Loucy (cell line): ENCODE measurements at regions not wholly inside any gene's neighbourhood (a gene's known extent, or its start where the extent isn't known, plus 50 kb on each side); places are given as distances from the start of the nearest gene placed in this dataset.

Source experiments
- H2AFZ ChIP-seq: fragments of 200-600 bp; sonication (generic); 2 replicates; pipeline ENCODE4 v1.6.0; 2016; ENCODE audit warnings: antibody characterized with exemption, mild to moderate bottlenecking, low read length, moderate library complexity
- H3F3A ChIP-seq: fragments of 200-600 bp; 2 replicates; pipeline ENCODE4 v1.6.0; 2016; ENCODE audit warnings: antibody characterized with exemption, low read depth, mild to moderate bottlenecking
- H3K27me3 ChIP-seq: fragments of 200-600 bp; sonication (generic); 2 replicates; pipeline ENCODE4 v1.6.1; 2014; ENCODE audit warnings: low read length, mild to moderate bottlenecking; ENCODE audit not compliant: insufficient read depth, poor library complexity, severe bottlenecking
- H3K36me3 ChIP-seq: fragments of 200-600 bp; sonication (generic); 2 replicates; pipeline ENCODE4 v1.6.1; 2016; ENCODE audit warnings: low read length; ENCODE audit not compliant: insufficient read depth
- H3K4me1 ChIP-seq: fragments of 200-600 bp; sonication (generic); 2 replicates; pipeline ENCODE4 v1.5.1; 2014; ENCODE audit warnings: low read length, mild to moderate bottlenecking; ENCODE audit not compliant: insufficient read depth, poor library complexity, severe bottlenecking
- H3K4me2 ChIP-seq: fragments of 200-600 bp; sonication (generic); 2 replicates; pipeline ENCODE4 v1.6.0; 2014; ENCODE audit warnings: antibody characterized with exemption, low read length, low read depth, mild to moderate bottlenecking; ENCODE audit not compliant: poor library complexity, severe bottlenecking
- H3K4me3 ChIP-seq: fragments of 200-600 bp; sonication (generic); 2 replicates; pipeline ENCODE4 v1.5.1; 2014; ENCODE audit warnings: low read length, mild to moderate bottlenecking, mixed read lengths; ENCODE audit not compliant: poor library complexity, severe bottlenecking
- H3K79me2 ChIP-seq: fragments of 200-600 bp; sonication (generic); 2 replicates; pipeline ENCODE4 v1.6.1; 2014; ENCODE audit warnings: low read length; ENCODE audit not compliant: insufficient read depth
- H3K9ac ChIP-seq: fragments of 200-600 bp; sonication (generic); 2 replicates; pipeline ENCODE4 v1.6.0; 2014; ENCODE audit warnings: mild to moderate bottlenecking, low read depth, low read length, moderate library complexity; ENCODE audit not compliant: poor library complexity, severe bottlenecking
- H3K9me2 ChIP-seq: fragments of 200-600 bp; sonication (generic); replicated peaks from 2 replicates; pipeline ENCODE4 v1.6.1; 2016; ENCODE audit warnings: low read depth, low read length, mixed read lengths
- H3K9me3 ChIP-seq: fragments of 200-600 bp; sonication (generic); 2 replicates; pipeline ENCODE4 v1.6.1; 2014; ENCODE audit warnings: mild to moderate bottlenecking, antibody characterized with exemption, low read length, low read depth; ENCODE audit not compliant: insufficient read depth
- H4K20me1 ChIP-seq: fragments of 200-600 bp; sonication (generic); 2 replicates; pipeline ENCODE4 v1.6.0; 2014; ENCODE audit warnings: antibody characterized with exemption, low read length, mild to moderate bottlenecking; ENCODE audit not compliant: insufficient read depth, poor library complexity, severe bottlenecking
- EZH2phosphoT487 ChIP-seq: fragments of 200-600 bp; IDR thresholded peaks from 2 replicates; pipeline ENCODE4 v1.6.1; 2018; ENCODE audit warnings: antibody characterized with exemption, mild to moderate bottlenecking, moderate library complexity, borderline replicate concordance
- TF ChIP-seq, protein P1 (sequence below): fragments of 200-600 bp; sonication (generic); conservative IDR thresholded peaks from 2 replicates; pipeline ENCODE4 v1.5.1; 2014; ENCODE audit warnings: mild to moderate bottlenecking, antibody characterized with exemption, low read length

DNA sequence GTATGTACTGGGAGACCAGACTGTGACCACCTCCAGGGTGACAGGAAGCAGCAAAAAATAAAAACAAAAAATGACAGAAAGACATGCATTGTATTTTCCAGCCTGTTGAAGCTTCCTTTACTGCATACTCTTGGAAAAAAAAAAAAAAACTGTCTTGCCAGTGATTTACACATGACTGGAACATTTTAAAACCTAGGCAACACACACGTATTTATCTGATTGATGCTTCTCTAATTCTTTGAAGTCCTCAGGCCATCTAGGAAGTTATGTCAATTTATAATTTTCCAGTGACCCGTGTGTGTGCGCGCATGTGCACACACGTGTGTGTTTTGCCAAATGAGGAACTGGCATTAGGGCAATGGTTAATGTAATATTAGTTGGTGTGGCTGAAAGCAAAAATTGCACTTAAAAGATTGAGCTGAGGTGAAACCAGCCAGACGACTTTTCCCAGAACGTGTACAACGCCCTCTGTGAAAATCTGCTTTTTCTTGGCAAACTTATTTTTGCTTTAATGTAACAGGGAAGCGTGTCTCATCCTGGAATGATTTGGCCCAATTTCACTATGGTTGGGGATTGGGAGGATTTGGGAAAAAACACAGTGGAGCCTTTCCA, 315.2 kb downstream of the TFAP2A start:
- Histone ChIP-seq H3K79me2 (no peaks in the 10 kb centered on the region), H2AFZ (no peak overlapping the region), H3K9ac (no peak overlapping the region), H3K36me3 (no peaks in the 10 kb centered on the region), H3K4me1 (no peaks in the 10 kb centered on the region), H3K27me3 (no peaks in the 10 kb centered on the region), H3K4me3 (no peak overlapping the region), H4K20me1 (no peaks in the 10 kb centered on the region), H3F3A (no peaks in the 10 kb centered on the region), H3K4me2 (no peak overlapping the region), H3K9me3 (peaks cover 4% of the 10 kb centered on the region; the same call in 1 of the 2 replicates), H3K9me2 (no peaks in the 10 kb centered on the region)
- TF ChIP-seq, protein P1, sequence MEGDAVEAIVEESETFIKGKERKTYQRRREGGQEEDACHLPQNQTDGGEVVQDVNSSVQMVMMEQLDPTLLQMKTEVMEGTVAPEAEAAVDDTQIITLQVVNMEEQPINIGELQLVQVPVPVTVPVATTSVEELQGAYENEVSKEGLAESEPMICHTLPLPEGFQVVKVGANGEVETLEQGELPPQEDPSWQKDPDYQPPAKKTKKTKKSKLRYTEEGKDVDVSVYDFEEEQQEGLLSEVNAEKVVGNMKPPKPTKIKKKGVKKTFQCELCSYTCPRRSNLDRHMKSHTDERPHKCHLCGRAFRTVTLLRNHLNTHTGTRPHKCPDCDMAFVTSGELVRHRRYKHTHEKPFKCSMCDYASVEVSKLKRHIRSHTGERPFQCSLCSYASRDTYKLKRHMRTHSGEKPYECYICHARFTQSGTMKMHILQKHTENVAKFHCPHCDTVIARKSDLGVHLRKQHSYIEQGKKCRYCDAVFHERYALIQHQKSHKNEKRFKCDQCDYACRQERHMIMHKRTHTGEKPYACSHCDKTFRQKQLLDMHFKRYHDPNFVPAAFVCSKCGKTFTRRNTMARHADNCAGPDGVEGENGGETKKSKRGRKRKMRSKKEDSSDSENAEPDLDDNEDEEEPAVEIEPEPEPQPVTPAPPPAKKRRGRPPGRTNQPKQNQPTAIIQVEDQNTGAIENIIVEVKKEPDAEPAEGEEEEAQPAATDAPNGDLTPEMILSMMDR = no peak
- no peak for TF ChIP-seq EZH2phosphoT487

GRCh38 chr6:10098756-10099528, 315.9 kb downstream of the TFAP2A start:
- no peak overlapping the region for H3K4me2 ChIP-seq
- H3K4me3 ChIP-seq = no peak overlapping the region
- H3K27me3 ChIP-seq = no peaks in the 10 kb centered on the region
- H3K79me2 ChIP-seq = no peaks in the 10 kb centered on the region
- no peaks in the 10 kb centered on the region for H4K20me1 ChIP-seq
- no peaks in the 10 kb centered on the region for H3K4me1 ChIP-seq
- no peaks in the 10 kb centered on the region for H3K36me3 ChIP-seq
- H2AFZ ChIP-seq = no peak overlapping the region
- no peak overlapping the region for H3K9ac ChIP-seq
- peaks cover 2% of the 10 kb centered on the region; the same call in 1 of the 2 replicates for H3K9me3 ChIP-seq
- no peaks in the 10 kb centered on the region for H3K9me2 ChIP-seq
- no peaks in the 10 kb centered on the region for H3F3A ChIP-seq
- TF ChIP-seq, protein P1 = no peak
- no peak for TF ChIP-seq EZH2phosphoT487

GRCh38 chr6:10093282-10093681, 321.6 kb downstream of the TFAP2A start:
- Histone ChIP-seq H4K20me1 (no peaks in the 10 kb centered on the region), H3F3A (no peaks in the 10 kb centered on the region), H3K4me1 (no peaks in the 10 kb centered on the region), H3K9me3 (peaks cover 3% of the 10 kb centered on the region; the same call in 1 of the 2 replicates), H3K9ac (no peak overlapping the region), H3K27me3 (no peaks in the 10 kb centered on the region), H3K79me2 (no peaks in the 10 kb centered on the region), H2AFZ (no peak overlapping the region), H3K4me3 (no peak overlapping the region), H3K9me2 (no peaks in the 10 kb centered on the region), H3K36me3 (no peaks in the 10 kb centered on the region), H3K4me2 (no peak overlapping the region)
- TF ChIP-seq, protein P1 = no peak
- TF ChIP-seq EZH2phosphoT487 = no peak
